ENCODE measurements at regions not wholly inside any gene's neighbourhood (a gene's known extent, or its start where the extent isn't known, plus 50 kb on each side); places are given as distances from the start of the nearest gene placed in this dataset.

DNA sequence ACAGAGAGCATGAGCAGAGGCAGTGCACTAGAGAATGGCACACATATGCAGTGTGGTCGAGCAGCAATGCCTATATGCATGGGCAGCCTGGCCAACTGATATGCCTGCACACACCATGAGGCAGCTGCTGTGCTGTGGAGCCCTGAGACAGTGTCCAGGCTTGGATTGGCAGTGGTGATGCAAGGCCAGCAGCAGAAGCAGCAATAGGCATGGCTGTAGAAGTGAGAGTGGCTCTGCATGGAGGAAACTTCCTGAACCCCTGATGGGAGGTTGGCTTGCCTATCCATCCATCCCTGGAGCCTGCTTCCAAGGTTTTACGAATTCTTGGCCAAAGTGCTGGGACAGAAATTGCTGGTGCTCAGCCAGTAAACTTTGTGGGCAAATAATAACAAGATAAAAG, 89.7 kb downstream of the DIRAS3 start:
- peaks cover 3% of the 10 kb centered on the region for H3K9me3 Mint-ChIP-seq
- no peaks in the 10 kb centered on the region for H3K4me1 Mint-ChIP-seq (ENCODE audit: low read depth in 2 of 2)
- no peak for DNase-seq (ENCODE audit: low spot score)
- H3K4me3 Mint-ChIP-seq = no peak overlapping the region
- no peaks in the 10 kb centered on the region for H3K36me3 Mint-ChIP-seq
- no peak for ATAC-seq
- H3K27me3 Mint-ChIP-seq = peaks cover 0 to 7% of the 10 kb centered on the region in 2 donors
- no peak overlapping the region for H3K27ac Mint-ChIP-seq

DNA sequence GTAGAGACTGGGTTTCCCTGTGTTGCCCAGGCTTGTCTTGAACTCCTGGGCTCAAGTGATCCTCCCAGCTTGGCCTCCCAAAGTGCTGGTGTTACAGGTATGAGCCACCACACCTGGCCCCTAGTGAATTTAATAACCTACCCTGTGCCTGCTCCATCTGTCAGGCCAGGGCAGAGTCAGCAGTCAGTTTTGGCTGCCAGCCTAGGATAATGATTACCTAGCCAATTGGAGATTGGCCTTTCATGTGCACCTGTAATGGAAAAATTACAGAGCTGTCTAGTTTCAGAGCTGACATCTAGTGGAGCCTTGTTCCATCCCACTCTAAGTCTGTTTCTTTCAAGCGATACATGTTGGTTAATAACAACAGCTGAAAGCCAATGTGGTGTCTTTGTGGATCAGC, 92.0 kb downstream of the DIRAS3 start:
- ATAC-seq (no peak), DNase-seq (ENCODE audit: low spot score) (no peak)
- Mint-ChIP-seq H3K4me1 (ENCODE audit: low read depth in 2 of 2) (no peaks in the 10 kb centered on the region), H3K27me3 (peaks cover 2 to 22% of the 10 kb centered on the region in 2 donors), H3K9me3 (peaks cover 3% of the 10 kb centered on the region), H3K4me3 (no peak overlapping the region), H3K36me3 (no peaks in the 10 kb centered on the region), H3K27ac (no peak overlapping the region)

DNA sequence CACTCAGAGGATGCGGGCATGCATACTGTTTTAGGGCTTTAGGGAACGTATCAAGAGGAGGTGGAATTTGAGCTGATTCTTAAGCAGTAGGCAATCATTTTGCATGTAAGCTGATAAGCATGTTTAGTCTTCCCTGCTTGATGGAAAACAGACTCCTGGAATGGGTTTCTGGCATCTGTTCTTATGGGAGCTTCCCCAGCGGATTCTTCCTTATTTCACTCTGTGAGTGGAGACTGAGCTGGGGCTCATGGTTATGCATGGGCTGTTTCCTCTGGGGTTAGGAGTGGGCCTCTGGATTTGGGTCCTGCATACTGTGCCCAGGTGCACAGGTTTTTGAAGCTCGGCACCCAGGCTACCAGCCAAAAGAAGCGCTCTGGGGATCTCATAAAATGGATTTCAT, 93.4 kb downstream of the DIRAS3 start:
- Mint-ChIP-seq H3K9me3 (peaks cover 3% of the 10 kb centered on the region), H3K4me3 (no peak overlapping the region), H3K27me3 (peaks cover 2 to 22% of the 10 kb centered on the region in 2 donors), H3K36me3 (no peaks in the 10 kb centered on the region), H3K4me1 (ENCODE audit: low read depth in 2 of 2) (no peaks in the 10 kb centered on the region), H3K27ac (no peak overlapping the region)
- ATAC-seq (no peak), DNase-seq (ENCODE audit: low spot score) (no peak)

DNA sequence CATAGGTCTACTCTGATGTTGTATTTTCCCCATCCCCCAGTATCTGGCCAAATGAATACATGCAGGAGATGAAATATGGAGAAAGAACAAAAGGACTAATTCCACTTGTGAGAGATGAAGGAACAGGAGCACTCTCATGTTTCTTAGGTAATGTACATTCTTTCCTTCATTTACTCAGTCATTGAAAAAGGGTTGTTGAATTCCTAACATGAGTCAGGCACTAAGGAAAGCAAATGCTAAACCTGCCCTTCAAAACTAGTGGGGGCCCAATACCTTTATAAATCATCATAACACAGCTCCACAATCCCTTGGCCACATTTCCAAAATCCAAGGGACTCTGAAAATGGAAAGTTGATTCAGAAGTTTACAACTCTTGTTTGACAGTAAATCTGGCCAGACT, 94.3 kb downstream of the DIRAS3 start:
- DNase-seq (ENCODE audit: low spot score) = no peak
- H3K4me3 Mint-ChIP-seq = no peak overlapping the region

DNA sequence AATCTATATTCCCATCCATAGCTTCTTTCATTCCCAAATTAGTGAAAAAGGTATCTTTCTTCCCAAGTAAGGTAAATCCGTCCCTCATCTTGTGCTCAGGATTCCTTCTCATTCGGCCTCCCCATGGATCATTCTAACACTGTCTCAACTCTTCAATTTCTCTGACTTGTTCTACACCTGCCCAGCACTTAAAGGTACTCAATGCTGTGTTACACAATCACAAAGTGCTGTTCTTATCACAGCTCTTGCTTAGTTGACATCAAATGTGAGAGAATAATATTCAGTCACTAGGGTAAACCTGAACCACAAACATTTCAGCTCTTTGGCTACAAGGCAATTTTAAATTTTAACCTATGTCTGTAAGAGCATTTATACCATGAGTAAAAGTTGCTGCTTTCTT, 94.8 kb downstream of the DIRAS3 start:
- DNase-seq (ENCODE audit: low spot score) (no peak), ATAC-seq (no peak)
- Mint-ChIP-seq H3K27ac (no peak overlapping the region), H3K27me3 (peaks cover 2 to 22% of the 10 kb centered on the region in 2 donors), H3K9me3 (no peaks in the 10 kb centered on the region), H3K4me3 (no peak overlapping the region), H3K4me1 (ENCODE audit: low read depth in 2 of 2) (no peaks in the 10 kb centered on the region), H3K36me3 (no peaks in the 10 kb centered on the region)

More for the DNA sequence above, 94.3 kb downstream of the DIRAS3 start:
- ATAC-seq = no peak
- no peaks in the 10 kb centered on the region for H3K4me1 Mint-ChIP-seq (ENCODE audit: low read depth in 2 of 2)
- H3K27ac Mint-ChIP-seq = no peak overlapping the region
- H3K27me3 Mint-ChIP-seq = peaks cover 2 to 22% of the 10 kb centered on the region in 2 donors
- no peaks in the 10 kb centered on the region for H3K36me3 Mint-ChIP-seq
- no peaks in the 10 kb centered on the region for H3K9me3 Mint-ChIP-seq

DNA sequence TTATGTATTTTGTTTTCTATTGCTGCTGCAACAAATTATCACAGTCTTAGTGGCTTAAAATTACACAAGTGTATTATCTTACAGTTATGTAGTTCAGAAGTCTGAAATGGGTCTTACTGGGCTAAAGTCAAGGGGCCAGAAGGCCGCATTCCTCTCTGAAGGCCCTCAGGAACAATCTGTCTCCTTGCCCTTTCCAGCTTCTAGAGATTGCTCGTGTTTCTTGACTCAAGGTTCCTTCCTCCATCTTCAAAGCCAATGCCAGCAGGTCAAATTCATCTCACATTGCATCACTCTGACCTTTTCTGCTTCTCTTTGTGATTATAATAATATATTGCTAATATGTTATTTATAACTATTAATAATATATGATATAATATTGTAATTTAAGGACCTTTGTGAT, 97.1 kb downstream of the DIRAS3 start:
- H3K36me3 Mint-ChIP-seq = no peaks in the 10 kb centered on the region
- DNase-seq (ENCODE audit: low spot score) (no peak), ATAC-seq (no peak)
- H3K27ac Mint-ChIP-seq = no peak overlapping the region
- H3K4me1 Mint-ChIP-seq (ENCODE audit: low read depth in 2 of 2) = no peaks in the 10 kb centered on the region
- peaks cover 2 to 15% of the 10 kb centered on the region in 2 donors for H3K27me3 Mint-ChIP-seq
- H3K9me3 Mint-ChIP-seq = no peaks in the 10 kb centered on the region
- H3K4me3 Mint-ChIP-seq = no peak overlapping the region

DNA sequence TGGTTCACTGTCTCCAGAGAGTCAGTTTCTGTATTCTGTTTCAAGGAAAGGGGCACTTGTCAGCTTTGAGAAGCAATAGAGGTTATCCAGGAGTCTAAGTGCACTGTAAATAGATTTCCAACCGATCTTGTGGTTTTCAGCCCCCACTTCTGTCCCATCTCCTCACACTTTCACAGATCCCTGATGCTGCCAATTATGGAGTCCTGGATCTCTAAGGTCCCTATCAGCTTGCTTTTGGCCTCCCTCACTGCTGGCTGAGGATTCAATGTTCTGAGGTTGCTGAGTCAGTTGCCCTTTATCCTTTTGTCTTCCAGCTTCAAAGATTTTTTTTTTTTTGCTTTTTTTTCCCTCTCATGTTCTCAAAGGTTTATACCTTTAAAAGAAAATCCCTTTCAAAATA, 98.4 kb downstream of the DIRAS3 start:
- Mint-ChIP-seq H3K27me3 (peaks cover 2 to 15% of the 10 kb centered on the region in 2 donors), H3K4me1 (ENCODE audit: low read depth in 2 of 2) (no peaks in the 10 kb centered on the region), H3K4me3 (no peak overlapping the region), H3K27ac (no peak overlapping the region), H3K9me3 (no peaks in the 10 kb centered on the region), H3K36me3 (no peaks in the 10 kb centered on the region)
- no peak for DNase-seq (ENCODE audit: low spot score)
- ATAC-seq = no peak

DNA sequence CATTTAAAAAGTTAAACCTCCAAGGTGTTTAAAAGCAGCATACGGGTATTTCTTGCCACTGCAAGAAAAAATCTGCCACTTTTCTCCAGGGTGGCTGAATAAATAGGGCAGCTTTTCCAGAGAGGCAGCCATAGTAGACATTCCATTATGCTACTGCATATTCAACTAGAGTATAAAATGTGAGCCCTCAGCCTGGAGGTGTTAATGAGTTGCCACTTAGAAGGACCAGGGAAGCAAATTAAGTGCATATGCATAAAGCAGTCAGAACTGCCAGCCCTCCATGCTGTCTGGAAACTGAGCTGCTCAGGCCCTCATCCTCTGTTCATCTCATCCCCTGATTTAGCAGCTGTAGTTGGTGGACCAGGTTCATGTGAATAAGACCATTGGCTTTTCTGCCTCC, 99.4 kb downstream of the DIRAS3 start:
- no peaks in the 10 kb centered on the region for H3K36me3 Mint-ChIP-seq
- no peak overlapping the region for H3K4me3 Mint-ChIP-seq
- peaks cover 2 to 15% of the 10 kb centered on the region in 2 donors for H3K27me3 Mint-ChIP-seq
- no peaks in the 10 kb centered on the region for H3K9me3 Mint-ChIP-seq
- no peak for ATAC-seq
- H3K4me1 Mint-ChIP-seq (ENCODE audit: low read depth in 2 of 2) = no peaks in the 10 kb centered on the region
- DNase-seq (ENCODE audit: low spot score) = no peak
- no peak overlapping the region for H3K27ac Mint-ChIP-seq

DNA sequence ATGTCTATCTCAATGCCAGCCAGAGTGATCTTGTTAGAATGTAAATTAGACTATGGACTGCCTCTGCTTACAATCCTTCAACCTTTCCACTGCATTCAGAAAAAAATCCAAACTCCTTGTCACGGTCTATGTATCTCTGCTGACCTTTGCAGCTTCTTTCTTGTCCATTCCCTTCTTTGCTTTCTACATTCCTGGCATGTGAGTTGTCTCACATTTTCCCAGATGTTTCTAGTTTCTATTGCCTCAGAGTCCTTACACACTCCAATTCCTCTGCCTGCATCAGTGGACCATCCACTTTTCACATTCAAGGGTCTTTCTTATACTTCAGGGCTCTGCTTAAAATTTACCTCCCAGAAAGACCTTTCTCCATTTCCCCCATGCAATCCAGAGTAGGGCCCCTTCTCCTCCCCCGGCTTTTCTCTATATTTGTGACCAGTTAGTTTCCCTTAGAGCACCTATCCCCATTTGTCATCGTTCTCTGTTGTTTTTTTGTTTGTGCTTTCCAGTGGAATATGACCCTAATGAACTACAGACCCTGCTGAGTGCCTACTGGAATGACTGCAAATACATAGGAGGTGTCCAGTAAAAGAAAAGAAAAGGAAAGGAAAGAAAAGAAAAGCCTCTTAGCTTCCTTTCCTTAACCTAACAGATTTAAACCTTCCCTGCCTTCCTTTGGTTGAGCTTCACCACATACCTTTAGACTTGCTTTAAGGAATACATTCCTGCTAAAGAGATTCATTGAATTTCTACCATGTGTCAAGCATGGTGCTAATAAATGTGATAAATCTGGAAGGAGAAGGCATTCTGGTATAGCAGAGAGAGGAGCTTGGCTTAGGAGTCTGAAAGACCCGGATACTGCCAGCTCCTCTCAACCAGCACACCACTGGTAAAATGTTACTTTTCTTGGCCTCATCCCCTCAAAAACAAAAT, 102.0 kb downstream of the DIRAS3 start:
- no peak for ATAC-seq
- Mint-ChIP-seq H3K4me1 (ENCODE audit: low read depth in 2 of 2) (no peaks in the 10 kb centered on the region), H3K27ac (no peak overlapping the region), H3K27me3 (peaks cover 0 to 7% of the 10 kb centered on the region in 2 donors), H3K4me3 (no peak overlapping the region), H3K9me3 (no peaks in the 10 kb centered on the region), H3K36me3 (no peaks in the 10 kb centered on the region)
- no peak for DNase-seq (ENCODE audit: low spot score)

DNA sequence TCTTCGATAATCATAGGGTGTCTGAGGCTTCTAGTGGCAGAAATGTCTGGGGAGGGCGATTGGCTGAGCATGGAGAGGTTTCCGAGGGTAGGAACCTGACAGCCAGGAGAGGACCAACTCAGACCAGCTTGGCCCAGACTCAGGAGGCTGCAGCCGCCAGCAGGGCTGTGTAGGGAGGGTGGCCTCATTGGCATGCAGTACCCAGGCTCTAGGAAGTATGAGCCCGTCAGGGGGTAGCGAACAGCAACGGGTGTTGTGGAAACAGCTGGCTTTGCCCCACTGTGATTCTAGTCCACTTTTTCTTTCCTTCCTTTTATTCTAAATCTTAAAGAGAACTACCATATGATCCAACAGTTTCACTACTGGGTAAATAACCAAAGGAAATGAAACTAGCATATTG, 103.3 kb downstream of the DIRAS3 start:
- DNase-seq (ENCODE audit: low spot score) (no peak), ATAC-seq (no peak)
- Mint-ChIP-seq H3K27me3 (peaks cover 0 to 7% of the 10 kb centered on the region in 2 donors), H3K4me1 (ENCODE audit: low read depth in 2 of 2) (no peaks in the 10 kb centered on the region), H3K4me3 (no peak overlapping the region), H3K27ac (no peak overlapping the region), H3K36me3 (no peaks in the 10 kb centered on the region), H3K9me3 (no peaks in the 10 kb centered on the region)

DNA sequence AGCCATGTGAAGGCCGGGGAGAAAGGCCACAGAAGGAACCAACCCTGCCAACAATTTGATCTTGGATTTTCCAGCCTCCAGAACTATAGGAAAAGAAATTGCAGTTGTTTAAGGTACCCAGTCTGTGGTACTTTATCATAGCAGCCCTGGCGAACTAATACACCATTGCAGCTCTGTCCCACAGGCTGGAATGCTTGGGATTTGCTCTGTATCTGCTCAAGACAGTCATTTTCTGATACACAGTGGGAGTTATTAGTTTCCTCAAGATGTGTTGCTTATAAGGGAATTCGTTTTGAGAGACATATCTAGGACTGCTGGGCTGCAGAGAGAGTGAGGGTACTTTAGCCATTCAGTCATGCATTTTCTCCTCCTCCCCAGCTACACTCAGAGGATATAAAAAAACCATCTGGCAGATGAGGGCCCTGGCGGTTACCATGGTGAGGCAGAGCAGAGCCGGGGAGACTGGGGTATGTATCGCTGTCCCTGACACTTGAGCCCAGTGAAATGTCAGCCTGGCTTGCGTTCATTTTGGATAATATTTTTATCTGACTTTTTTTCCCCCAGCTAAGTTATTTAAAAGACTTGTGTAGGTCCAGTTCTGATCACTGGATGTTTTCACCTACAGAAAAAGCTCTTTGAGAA, 104.6 kb downstream of the DIRAS3 start:
- H3K27me3 Mint-ChIP-seq = peaks cover 0 to 7% of the 10 kb centered on the region in 2 donors
- DNase-seq (ENCODE audit: low spot score) (no peak), ATAC-seq (no peak)
- no peaks in the 10 kb centered on the region for H3K4me1 Mint-ChIP-seq (ENCODE audit: low read depth in 2 of 2)
- no peak overlapping the region for H3K4me3 Mint-ChIP-seq
- H3K27ac Mint-ChIP-seq = no peak overlapping the region
- no peaks in the 10 kb centered on the region for H3K36me3 Mint-ChIP-seq
- no peaks in the 10 kb centered on the region for H3K9me3 Mint-ChIP-seq

DNA sequence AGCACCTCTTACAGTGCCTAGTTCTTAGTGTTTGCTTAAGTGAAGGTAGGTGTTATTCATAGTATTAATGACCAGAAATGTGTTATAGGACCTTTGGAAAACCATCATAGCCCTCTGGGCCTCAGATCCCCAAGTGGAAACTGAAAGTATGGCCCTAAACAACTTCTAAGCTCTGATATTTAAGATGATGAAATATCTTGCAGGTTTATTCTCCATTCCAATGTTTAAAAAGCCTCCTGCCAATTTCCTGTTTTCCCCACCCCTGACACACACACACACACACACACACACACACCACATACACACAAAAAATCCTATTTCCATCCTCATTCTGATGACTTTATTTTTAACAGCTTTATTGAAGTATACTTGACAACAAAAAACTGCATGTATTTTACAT, 108.2 kb downstream of the DIRAS3 start:
- H3K27ac Mint-ChIP-seq = no peak overlapping the region
- ATAC-seq = no peak
- peaks cover 0 to 7% of the 10 kb centered on the region in 2 donors for H3K27me3 Mint-ChIP-seq
- no peaks in the 10 kb centered on the region for H3K36me3 Mint-ChIP-seq
- no peaks in the 10 kb centered on the region for H3K4me1 Mint-ChIP-seq (ENCODE audit: low read depth in 2 of 2)
- no peak for DNase-seq (ENCODE audit: low spot score)
- no peak overlapping the region for H3K4me3 Mint-ChIP-seq
- H3K9me3 Mint-ChIP-seq = no peaks in the 10 kb centered on the region

DNA sequence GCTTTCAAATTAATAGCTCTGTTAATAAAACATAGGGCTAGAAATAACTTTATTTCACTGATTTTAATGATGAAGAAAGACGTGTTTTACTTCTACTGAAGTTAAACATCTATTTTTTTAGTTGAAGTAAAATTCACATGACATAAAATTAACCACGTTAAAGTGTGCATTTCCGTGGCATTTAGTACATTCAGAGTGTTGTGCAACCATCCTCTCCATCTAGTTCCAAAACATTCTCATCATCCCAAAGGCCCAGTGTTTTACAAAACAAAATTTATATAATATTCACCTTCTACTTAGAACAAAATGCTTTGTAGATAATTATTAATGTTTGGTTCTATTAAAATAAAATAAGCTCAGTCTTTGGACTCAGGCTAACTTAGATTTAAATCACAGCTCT, 108.5 kb upstream of the GNG12 start:
- Mint-ChIP-seq H3K4me3 (no peak overlapping the region), H3K4me1 (ENCODE audit: low read depth in 2 of 2) (no peaks in the 10 kb centered on the region), H3K27me3 (peaks cover 0 to 7% of the 10 kb centered on the region in 2 donors), H3K36me3 (no peaks in the 10 kb centered on the region), H3K9me3 (no peaks in the 10 kb centered on the region), H3K27ac (no peak overlapping the region)
- no peak for ATAC-seq
- DNase-seq (ENCODE audit: low spot score) = no peak

DNA sequence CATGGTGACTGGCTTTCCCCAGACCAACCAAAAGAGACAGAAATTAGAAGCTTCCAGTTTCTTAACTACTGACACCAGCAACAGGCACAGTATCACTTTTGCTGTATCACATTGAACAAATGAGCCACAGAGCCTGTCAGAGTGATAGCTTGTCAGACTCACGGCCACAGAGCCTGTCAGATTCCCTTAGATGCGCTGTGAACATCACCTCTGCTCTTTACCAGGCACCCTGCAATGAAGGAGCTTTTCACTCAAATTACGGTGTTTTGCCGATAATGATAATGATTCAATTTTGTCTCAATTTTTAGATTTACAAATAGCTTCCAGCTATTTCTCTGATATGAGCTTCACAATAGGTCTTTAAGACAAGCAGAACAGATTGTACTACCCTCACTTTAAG, 107.9 kb upstream of the GNG12 start:
- Mint-ChIP-seq H3K4me3 (no peak overlapping the region), H3K9me3 (no peaks in the 10 kb centered on the region), H3K27me3 (peaks cover under 1 to 8% of the 10 kb centered on the region in 2 donors), H3K4me1 (ENCODE audit: low read depth in 2 of 2) (no peaks in the 10 kb centered on the region), H3K27ac (no peak overlapping the region), H3K36me3 (no peaks in the 10 kb centered on the region)
- DNase-seq (ENCODE audit: low spot score) (no peak), ATAC-seq (no peak)
